Panc1 (cell line): ENCODE measurements at regions not wholly inside any gene's neighbourhood (a gene's known extent, or its start where the extent isn't known, plus 50 kb on each side); places are given as distances from the start of the nearest gene placed in this dataset.

Experiments used
- ATAC-seq: fragments of 200-7000 bp; cut with Tn5 transposase; 2 replicates; pipeline ENCODE4 v1.9.1; 2020; ENCODE audit warnings: mild to moderate bottlenecking, moderate library complexity
- BruUV-seq: library from RNA; stranded (reverse); fragments of 400-500 nt; replicated peaks from 2 replicates; lab custom pipeline; 2021; lab: Mats Ljungman, UMichigan
- CTCF ChIA-PET: fragments of 300-600 bp; sonication (Branson Sonifier 250); formaldehyde crosslinking; loops from one replicate; lab custom pipeline; 2022; ENCODE audit warnings: antibody characterized with exemption; lab: Charles Lee
- POLR2A ChIA-PET: fragments of 300-600 bp; sonication (Branson Sonifier 250); formaldehyde crosslinking; loops from one replicate; lab custom pipeline; 2022; ENCODE audit warnings: antibody characterized with exemption; lab: Charles Lee
- DNase-seq: peaks from one replicate; pipeline ENCODE4 v3.0.0-alpha.2; 2010; ENCODE audit warnings: low read depth, low spot score
- H3K27ac ChIP-seq: 2 replicates; pipeline ENCODE4 v1.5.1; 2011; ENCODE audit warnings: mild to moderate bottlenecking, low read length, inconsistent platforms
- H3K27me3 ChIP-seq: fragments of 200-500 bp; sonication (Bioruptor generic); 2 replicates; pipeline ENCODE4 v1.6.0; 2014; ENCODE audit warnings: low read length, inconsistent platforms; ENCODE audit not compliant: control insufficient read depth, insufficient read depth
- H3K36me3 ChIP-seq: fragments of 200-500 bp; sonication (Bioruptor generic); 2 replicates; pipeline ENCODE4 v1.5.1; 2014; ENCODE audit warnings: inconsistent platforms, mild to moderate bottlenecking, low read length, moderate library complexity; ENCODE audit not compliant: control insufficient read depth, insufficient read depth
- H3K4me1 ChIP-seq: 2 replicates; pipeline ENCODE4 v1.5.1; 2011; ENCODE audit warnings: inconsistent platforms, mild to moderate bottlenecking, low read length, moderate library complexity; ENCODE audit not compliant: control insufficient read depth, insufficient read depth
- H3K4me3 ChIP-seq, 2 experiments: 2 replicates each; pipeline ENCODE4 v1.5.1; 2011 to 2012; ENCODE audit warnings: low read depth in 2 of 2, low read length in 2 of 2, mild to moderate bottlenecking in 2 of 2, inconsistent platforms in 1 of 2, moderate library complexity in 1 of 2
- H3K9me3 ChIP-seq: fragments of 200-500 bp; sonication (Bioruptor generic); 2 replicates; pipeline ENCODE4 v1.5.1; 2014; ENCODE audit warnings: low read depth, mild to moderate bottlenecking, inconsistent platforms, low read length, moderate library complexity; ENCODE audit not compliant: control insufficient read depth, insufficient read depth
- POLR2AphosphoS5 ChIP-seq: IDR thresholded peaks from 2 replicates; pipeline ENCODE4 v1.6.1; 2012; ENCODE audit warnings: mild to moderate bottlenecking, low read depth, low read length, moderate library complexity
- REST ChIP-seq, 2 experiments: IDR thresholded peaks; 2 replicates each; pipeline ENCODE4 v1.6.1; 2011 to 2012; ENCODE audit warnings: low read depth in 2 of 2, control low read depth in 1 of 2, low read length in 1 of 2, mild to moderate bottlenecking in 1 of 2, moderate library complexity in 1 of 2; ENCODE audit not compliant: insufficient read depth in 1 of 2
- SIN3A ChIP-seq: IDR thresholded peaks from 2 replicates; pipeline ENCODE4 v1.6.1; 2012; ENCODE audit warnings: low read depth, mild to moderate bottlenecking, low read length, moderate library complexity, borderline replicate concordance; ENCODE audit not compliant: insufficient read depth
- TCF7L2 ChIP-seq: IDR thresholded peaks from 2 replicates; pipeline ENCODE4 v1.6.1; 2011; ENCODE audit warnings: mild to moderate bottlenecking, low read depth, low read length, inconsistent platforms
- in situ Hi-C: cut with HindIII; loops from 2 replicates; pipeline ENCODE4 v1.10.0; 2016; ENCODE audit warnings: low sequenced_read_pairs, low pct_unique_long_range_greater_than_20kb
- intact Hi-C: fragments of 100-400 bp; cut with micrococcal nuclease; formaldehyde crosslinking; loops from one replicate; pipeline ENCODE4 v1.10.0; 2022; ENCODE audit not compliant: unreplicated experiment
- TF ChIP-seq, protein P1 (sequence below): fragments of 450-650 bp; IDR thresholded peaks from 2 replicates; pipeline ENCODE4 v1.5.1; 2017; ENCODE audit warnings: mild to moderate bottlenecking

- DNase-seq (no peak), ATAC-seq (no peak)
- Histone ChIP-seq H3K36me3 (no peaks in the 10 kb centered on the region), H3K4me1 (peaks cover 7% of the 10 kb centered on the region), H3K9me3 (no peaks in the 10 kb centered on the region), H3K4me3 (no peak overlapping the region), H3K27me3 (no peaks in the 10 kb centered on the region), H3K27ac (no peak overlapping the region)
- CTCF ChIA-PET: interaction anchor here (0.7 kb wide), 1 partner anchor 73 kb away, joined by 5 read pairs; no protein-coding TSS in a partner anchor
- intact Hi-C loops (no loop called here), in situ Hi-C loops (loop anchor here (10.0 kb wide), 1 partner anchor 162 kb away; no protein-coding TSS in a partner anchor)
- TF ChIP-seq REST (IDR thresholded peaks at IDR 0.05; ENCODE audit: insufficient read depth in 1 of 2, low read depth in 2 of 2, low read length in 1 of 2): no peak
- TF ChIP-seq TCF7L2: no peak
- TF ChIP-seq SIN3A: no peak
- no peak for TF ChIP-seq POLR2AphosphoS5
- TF ChIP-seq, protein P1, sequence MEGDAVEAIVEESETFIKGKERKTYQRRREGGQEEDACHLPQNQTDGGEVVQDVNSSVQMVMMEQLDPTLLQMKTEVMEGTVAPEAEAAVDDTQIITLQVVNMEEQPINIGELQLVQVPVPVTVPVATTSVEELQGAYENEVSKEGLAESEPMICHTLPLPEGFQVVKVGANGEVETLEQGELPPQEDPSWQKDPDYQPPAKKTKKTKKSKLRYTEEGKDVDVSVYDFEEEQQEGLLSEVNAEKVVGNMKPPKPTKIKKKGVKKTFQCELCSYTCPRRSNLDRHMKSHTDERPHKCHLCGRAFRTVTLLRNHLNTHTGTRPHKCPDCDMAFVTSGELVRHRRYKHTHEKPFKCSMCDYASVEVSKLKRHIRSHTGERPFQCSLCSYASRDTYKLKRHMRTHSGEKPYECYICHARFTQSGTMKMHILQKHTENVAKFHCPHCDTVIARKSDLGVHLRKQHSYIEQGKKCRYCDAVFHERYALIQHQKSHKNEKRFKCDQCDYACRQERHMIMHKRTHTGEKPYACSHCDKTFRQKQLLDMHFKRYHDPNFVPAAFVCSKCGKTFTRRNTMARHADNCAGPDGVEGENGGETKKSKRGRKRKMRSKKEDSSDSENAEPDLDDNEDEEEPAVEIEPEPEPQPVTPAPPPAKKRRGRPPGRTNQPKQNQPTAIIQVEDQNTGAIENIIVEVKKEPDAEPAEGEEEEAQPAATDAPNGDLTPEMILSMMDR: no peak
- POLR2A ChIA-PET: no interaction called here
- no TSS peak for BruUV-seq
These were observed 132.6 kb downstream of the CEBPB start for GRCh38 chr20:50323209-50323608.

- no peak overlapping the region for H3K4me3 ChIP-seq
- in situ Hi-C loops: loop anchor here (10.0 kb wide), 1 partner anchor 161 kb away; no protein-coding TSS in a partner anchor
- no peaks in the 10 kb centered on the region for H3K27me3 ChIP-seq
- TF ChIP-seq SIN3A (no peak), TCF7L2 (no peak), POLR2AphosphoS5 (no peak)
- no peak for ATAC-seq
- DNase-seq: no peak
- BruUV-seq: no TSS peak
- H3K4me1 ChIP-seq: peaks cover 7% of the 10 kb centered on the region
- ChIA-PET POLR2A (no interaction called here), CTCF (no interaction called here)
- no peaks in the 10 kb centered on the region for H3K9me3 ChIP-seq
- no peak overlapping the region for H3K27ac ChIP-seq
- intact Hi-C loops: no loop called here
- H3K36me3 ChIP-seq: no peaks in the 10 kb centered on the region
These were observed 133.4 kb downstream of the CEBPB start for GRCh38 chr20:50323777-50324775.
